ENCODE measurements at regions not wholly inside any gene's neighbourhood (a gene's known extent, or its start where the extent isn't known, plus 50 kb on each side); places are given as distances from the start of the nearest gene placed in this dataset.

DNA sequence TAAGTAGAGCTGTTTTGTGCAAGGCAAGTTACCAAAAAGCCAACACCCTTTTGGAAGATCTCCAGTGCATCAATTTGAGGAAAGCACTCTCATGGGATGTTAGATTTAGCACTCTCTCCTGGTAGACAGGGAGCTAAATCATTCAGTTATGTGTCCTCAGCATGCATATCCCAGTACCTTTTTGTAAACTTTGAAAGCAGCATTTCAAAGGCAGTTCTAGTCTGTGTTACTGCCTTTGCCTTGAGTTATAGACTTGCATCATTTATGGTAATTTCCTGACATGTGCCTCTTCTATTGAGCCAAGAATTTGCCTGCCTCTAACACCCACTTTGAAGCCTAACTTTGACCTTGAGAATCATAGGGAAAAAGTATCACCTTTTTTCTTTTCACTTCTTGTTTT lies 120.6 kb downstream of the KIF4B start:
- TF ChIP-seq, protein P1, sequence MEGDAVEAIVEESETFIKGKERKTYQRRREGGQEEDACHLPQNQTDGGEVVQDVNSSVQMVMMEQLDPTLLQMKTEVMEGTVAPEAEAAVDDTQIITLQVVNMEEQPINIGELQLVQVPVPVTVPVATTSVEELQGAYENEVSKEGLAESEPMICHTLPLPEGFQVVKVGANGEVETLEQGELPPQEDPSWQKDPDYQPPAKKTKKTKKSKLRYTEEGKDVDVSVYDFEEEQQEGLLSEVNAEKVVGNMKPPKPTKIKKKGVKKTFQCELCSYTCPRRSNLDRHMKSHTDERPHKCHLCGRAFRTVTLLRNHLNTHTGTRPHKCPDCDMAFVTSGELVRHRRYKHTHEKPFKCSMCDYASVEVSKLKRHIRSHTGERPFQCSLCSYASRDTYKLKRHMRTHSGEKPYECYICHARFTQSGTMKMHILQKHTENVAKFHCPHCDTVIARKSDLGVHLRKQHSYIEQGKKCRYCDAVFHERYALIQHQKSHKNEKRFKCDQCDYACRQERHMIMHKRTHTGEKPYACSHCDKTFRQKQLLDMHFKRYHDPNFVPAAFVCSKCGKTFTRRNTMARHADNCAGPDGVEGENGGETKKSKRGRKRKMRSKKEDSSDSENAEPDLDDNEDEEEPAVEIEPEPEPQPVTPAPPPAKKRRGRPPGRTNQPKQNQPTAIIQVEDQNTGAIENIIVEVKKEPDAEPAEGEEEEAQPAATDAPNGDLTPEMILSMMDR (IDR thresholded peaks at IDR 0.05) = no peak
- TF ChIP-seq POLR2AphosphoS5 (IDR thresholded peaks at IDR 0.05) = no peak
- no peak for TF ChIP-seq POLR2A (IDR thresholded peaks at IDR 0.05)
